ENCODE measurements at regions not wholly inside any gene's neighbourhood (a gene's known extent, or its start where the extent isn't known, plus 50 kb on each side); places are given as distances from the start of the nearest gene placed in this dataset.
"Not testable (repeated sequence)": the region's sequence is repeated elsewhere in the genome, so short reads cannot be mapped to it uniquely, and the experiment has no call there.

DNA sequence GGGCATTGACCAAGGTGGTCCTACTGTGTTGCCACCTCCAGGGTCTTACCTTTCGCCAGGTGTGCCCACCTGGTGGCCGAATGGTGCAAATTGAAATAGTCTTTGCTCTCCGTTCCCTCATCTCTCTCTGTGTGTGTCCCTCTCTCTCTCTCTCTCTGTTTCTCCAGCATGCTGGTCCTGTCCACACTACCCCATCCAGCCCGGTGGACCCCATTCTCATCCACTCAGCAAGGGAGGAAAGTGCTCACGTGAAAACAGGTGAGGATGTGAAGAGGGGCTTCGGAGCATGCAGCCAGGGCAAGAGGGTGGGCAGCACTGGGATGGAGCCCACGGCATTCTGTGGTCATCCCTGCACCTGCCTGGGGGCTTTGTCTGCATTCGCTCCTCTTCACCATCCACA lies 150.1 kb downstream of the CRLF2 start:
- intact Hi-C loops (cut with DNase I; ENCODE audit: low total_unique reads): no loop called here
- no peak overlapping the region for H3K4me3 ChIP-seq
- no peaks in the 10 kb centered on the region for H3K27me3 ChIP-seq (replicated peaks in 1 of 7)
- no peak for TF ChIP-seq POLR2AphosphoS5 (IDR thresholded peaks at IDR 0.05)
- TF ChIP-seq, protein P1, sequence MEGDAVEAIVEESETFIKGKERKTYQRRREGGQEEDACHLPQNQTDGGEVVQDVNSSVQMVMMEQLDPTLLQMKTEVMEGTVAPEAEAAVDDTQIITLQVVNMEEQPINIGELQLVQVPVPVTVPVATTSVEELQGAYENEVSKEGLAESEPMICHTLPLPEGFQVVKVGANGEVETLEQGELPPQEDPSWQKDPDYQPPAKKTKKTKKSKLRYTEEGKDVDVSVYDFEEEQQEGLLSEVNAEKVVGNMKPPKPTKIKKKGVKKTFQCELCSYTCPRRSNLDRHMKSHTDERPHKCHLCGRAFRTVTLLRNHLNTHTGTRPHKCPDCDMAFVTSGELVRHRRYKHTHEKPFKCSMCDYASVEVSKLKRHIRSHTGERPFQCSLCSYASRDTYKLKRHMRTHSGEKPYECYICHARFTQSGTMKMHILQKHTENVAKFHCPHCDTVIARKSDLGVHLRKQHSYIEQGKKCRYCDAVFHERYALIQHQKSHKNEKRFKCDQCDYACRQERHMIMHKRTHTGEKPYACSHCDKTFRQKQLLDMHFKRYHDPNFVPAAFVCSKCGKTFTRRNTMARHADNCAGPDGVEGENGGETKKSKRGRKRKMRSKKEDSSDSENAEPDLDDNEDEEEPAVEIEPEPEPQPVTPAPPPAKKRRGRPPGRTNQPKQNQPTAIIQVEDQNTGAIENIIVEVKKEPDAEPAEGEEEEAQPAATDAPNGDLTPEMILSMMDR (IDR thresholded peaks at IDR 0.05 in 8 of 11, conservative IDR thresholded peaks at IDR 0.05 in 3 of 11): no peak
- no peak for TF ChIP-seq POLR2A (IDR thresholded peaks at IDR 0.05)
- H3K36me3 ChIP-seq: no peaks in the 10 kb centered on the region
- no peaks in the 10 kb centered on the region for H3K4me1 ChIP-seq
- DNase-seq: no peak
- H3K9me3 ChIP-seq: peaks cover 0 to 84% (median 23%) of the 10 kb centered on the region in 8 donors
- H3K27ac ChIP-seq: no peak overlapping the region
- 74 to 77% (median 76%) methylated on average over 8 of the region's 8 CpGs for WGBS, 5 donors

DNA sequence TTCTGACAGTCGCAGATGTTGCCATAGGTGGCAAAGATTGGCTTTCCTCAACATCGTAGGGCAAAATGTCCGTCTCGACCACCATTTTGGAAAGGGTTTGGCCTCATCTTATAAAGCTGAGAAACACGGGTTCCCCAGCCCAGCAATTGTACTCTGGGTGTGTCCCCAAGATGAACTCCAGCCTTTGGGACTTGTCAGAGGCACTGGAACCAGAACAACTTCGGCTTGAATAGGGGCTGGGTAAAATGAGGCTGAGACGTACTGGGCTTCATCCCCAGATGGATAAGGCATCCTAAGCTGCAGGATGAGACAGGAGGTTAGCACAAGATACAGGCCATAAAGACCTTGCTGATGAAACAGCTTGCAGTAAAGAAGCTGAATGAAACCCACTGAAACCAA lies 151.9 kb downstream of the CRLF2 start:
- Histone ChIP-seq H3K4me3 (no peak overlapping the region), H3K4me1 (no peaks in the 10 kb centered on the region), H3K36me3 (no peaks in the 10 kb centered on the region), H3K27me3 (replicated peaks in 1 of 7) (no peaks in the 10 kb centered on the region), H3K9me3 (peaks cover 0 to 79% (median 25%) of the 10 kb centered on the region in 8 donors), H3K27ac (no peak overlapping the region)
- DNase-seq: no peak
- TF ChIP-seq, protein P1 (IDR thresholded peaks at IDR 0.05 in 8 of 11, conservative IDR thresholded peaks at IDR 0.05 in 3 of 11): no peak
- TF ChIP-seq POLR2A (IDR thresholded peaks at IDR 0.05) (no peak), POLR2AphosphoS5 (IDR thresholded peaks at IDR 0.05) (no peak)
- intact Hi-C loops (cut with DNase I; ENCODE audit: low total_unique reads): no loop called here
- WGBS, 5 donors: 82 to 94% (median 89%) methylated on average over 7 of the region's 7 CpGs

- no peaks in the 10 kb centered on the region for H3K36me3 ChIP-seq
- WGBS, 5 donors: 85 to 91% (median 90%) methylated on average over 29 to 34 of the region's 34 CpGs
- TF ChIP-seq, protein P1 (IDR thresholded peaks at IDR 0.05 in 8 of 11, conservative IDR thresholded peaks at IDR 0.05 in 3 of 11): no peak
- TF ChIP-seq POLR2AphosphoS5 (IDR thresholded peaks at IDR 0.05) (no peak), POLR2A (IDR thresholded peaks at IDR 0.05) (no peak)
- H3K4me1 ChIP-seq: no peaks in the 10 kb centered on the region
- H3K4me3 ChIP-seq: no peak overlapping the region
- DNase-seq: no peak
- no peaks in the 10 kb centered on the region for H3K27me3 ChIP-seq (replicated peaks in 1 of 7)
- no peak overlapping the region for H3K27ac ChIP-seq
- intact Hi-C loops (cut with DNase I; ENCODE audit: low total_unique reads): no loop called here
- peaks cover 0 to 82% (median 30%) of the 10 kb centered on the region in 8 donors for H3K9me3 ChIP-seq
Measured at GRCh38 chrX:1059576-1060561, 152.6 kb downstream of the CRLF2 start.

- intact Hi-C loops (cut with DNase I; ENCODE audit: low total_unique reads); DNase-seq; H3K27me3 ChIP-seq (replicated peaks in 1 of 7); H3K4me1 ChIP-seq; H3K4me3 ChIP-seq; H3K36me3 ChIP-seq; H3K27ac ChIP-seq: not testable (repeated sequence)
- H3K9me3 ChIP-seq: peaks cover 6 to 67% (median 47%) of the 10 kb centered on the region in 8 donors
- WGBS, 5 donors: 45 to 98% (median 69%) methylated on average over 2 of the region's 2 CpGs
Measured at GRCh38 chrX:1053600-1053999, 158.8 kb downstream of the CRLF2 start.
